ENCODE measurements at regions not wholly inside any gene's neighbourhood (a gene's known extent, or its start where the extent isn't known, plus 50 kb on each side); places are given as distances from the start of the nearest gene placed in this dataset.
A peak's percentile ranks its signal among the peaks of the same experiment; 100 is the strongest.

DNA sequence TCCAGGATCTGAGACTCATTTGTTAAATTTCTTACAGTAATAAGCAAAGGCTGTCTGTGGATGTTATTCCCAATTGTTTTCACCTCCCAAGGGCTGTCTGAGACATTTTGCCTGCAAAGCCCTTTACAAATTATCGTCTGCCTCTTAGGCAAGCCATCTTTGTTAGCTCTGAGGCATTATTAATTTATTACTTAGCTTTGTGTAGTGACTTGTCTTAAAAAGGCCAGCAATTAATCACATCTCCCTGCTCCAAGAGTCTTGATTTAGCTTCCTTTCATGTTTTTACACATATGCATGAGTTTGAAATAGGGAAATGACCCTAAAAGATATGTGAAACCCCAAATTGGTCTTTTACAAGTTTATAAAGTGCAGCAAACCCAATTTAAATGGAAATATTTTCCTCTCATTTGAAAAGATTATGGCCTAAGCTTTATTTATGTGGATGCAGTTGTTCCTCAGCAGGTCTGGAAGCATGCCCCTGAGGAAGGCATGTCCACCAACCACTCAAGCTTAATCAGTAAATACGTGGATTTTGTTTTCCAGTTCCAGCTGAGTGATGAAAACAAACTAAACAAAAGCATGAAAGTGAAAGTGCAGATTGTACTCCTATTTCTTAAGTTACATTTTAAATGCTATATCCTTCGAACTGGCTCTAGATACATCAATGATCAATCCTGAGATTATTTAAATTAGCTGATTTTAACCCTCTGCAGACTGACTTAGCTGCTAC is 173.6 kb upstream of the LNX1 start:
- TF ChIP-seq, protein P1, sequence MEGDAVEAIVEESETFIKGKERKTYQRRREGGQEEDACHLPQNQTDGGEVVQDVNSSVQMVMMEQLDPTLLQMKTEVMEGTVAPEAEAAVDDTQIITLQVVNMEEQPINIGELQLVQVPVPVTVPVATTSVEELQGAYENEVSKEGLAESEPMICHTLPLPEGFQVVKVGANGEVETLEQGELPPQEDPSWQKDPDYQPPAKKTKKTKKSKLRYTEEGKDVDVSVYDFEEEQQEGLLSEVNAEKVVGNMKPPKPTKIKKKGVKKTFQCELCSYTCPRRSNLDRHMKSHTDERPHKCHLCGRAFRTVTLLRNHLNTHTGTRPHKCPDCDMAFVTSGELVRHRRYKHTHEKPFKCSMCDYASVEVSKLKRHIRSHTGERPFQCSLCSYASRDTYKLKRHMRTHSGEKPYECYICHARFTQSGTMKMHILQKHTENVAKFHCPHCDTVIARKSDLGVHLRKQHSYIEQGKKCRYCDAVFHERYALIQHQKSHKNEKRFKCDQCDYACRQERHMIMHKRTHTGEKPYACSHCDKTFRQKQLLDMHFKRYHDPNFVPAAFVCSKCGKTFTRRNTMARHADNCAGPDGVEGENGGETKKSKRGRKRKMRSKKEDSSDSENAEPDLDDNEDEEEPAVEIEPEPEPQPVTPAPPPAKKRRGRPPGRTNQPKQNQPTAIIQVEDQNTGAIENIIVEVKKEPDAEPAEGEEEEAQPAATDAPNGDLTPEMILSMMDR (IDR thresholded peaks at IDR 0.05), result no peak
- peak overlapping the region; percentile 1 for H3K4me3 ChIP-seq
- DNase-seq (ENCODE audit: low spot score), result no peak
- H3K27ac ChIP-seq, result peak overlapping the region in 1 of 2 donors; percentile 63

DNA sequence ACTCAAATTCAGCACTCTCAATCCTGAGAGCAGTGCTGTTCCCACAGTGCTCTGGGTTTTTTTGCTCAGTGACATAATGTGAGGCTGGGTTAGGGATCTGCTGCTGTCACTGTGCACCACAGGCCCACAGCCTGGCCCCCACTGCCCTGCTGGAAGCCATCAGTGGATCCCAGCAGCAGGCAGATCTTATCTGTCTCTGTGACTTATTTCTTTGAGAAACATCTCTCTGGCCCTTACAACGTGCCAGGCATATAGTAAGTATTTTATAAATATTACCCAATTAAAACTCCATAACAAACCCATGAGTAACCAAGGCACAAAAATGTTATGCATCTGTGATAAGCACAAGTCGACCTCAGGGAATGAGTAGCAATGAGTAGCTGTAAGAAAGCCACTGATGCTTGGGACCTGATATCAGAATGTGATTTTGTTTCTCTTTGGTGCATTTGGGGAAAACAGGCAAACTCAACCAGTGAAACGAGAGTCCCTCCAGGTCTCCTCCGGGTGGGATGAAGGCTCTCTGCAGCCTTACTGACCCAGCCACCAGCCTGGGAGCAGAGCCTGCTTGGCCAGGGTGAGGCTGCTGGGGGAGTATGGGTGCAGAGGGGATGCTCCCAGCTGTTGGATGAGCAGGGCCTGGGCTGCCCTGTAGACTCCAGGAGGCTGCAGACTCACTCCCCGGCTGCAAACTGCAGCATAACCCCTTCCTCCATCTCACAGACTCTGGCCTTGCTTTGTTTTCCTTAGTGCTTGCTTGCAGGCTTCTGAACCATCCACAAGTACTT is 172.7 kb upstream of the LNX1 start:
- DNase-seq (ENCODE audit: low spot score), result no peak
- Histone ChIP-seq H3K27ac (peak overlapping the region in 1 of 2 donors; percentile 63), H3K4me3 (no peak overlapping the region)
- TF ChIP-seq, protein P1 (IDR thresholded peaks at IDR 0.05), result no peak

DNA sequence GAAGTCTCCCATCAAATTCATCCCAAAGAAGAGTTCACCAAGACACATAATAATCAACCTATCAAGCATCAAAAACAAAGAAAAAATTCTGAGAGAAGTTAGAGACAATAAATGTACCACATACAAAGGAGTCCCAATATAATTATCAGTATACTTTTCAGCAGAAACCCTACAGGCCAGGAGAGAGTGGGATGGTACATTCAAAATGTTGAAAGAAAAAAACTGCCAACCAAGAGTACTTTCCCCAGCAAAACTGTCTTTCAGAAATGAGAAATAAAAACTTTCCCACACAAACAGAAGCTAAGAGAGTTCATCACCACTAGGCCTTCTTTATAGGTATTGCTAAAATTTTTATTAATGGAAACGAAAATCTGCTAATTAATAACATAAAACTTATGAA is 164.4 kb upstream of the LNX1 start:
- H3K27ac ChIP-seq, result no peak overlapping the region
- TF ChIP-seq, protein P1 (IDR thresholded peaks at IDR 0.05), result no peak
- DNase-seq (ENCODE audit: low spot score), result no peak
- H3K4me3 ChIP-seq, result no peak overlapping the region

DNA sequence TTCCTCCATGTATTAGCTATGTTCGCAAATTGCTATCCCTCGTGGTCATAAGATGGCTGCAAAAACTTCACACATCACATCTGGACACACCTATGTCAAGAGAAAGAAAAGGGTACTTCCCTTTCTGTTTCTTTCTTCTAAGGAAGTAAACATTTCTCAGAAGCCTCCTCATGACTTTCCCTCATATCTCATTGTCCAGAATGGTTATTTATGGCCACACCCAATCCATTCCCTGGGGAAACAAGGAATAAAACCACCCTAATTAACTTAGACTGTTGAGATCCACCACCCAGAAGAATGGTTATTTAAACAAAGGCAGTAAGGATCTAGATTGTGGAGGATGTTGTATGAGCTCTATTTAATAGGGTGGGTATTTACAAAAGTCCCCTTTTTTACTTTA is 160.8 kb upstream of the LNX1 start:
- TF ChIP-seq, protein P1 (IDR thresholded peaks at IDR 0.05), result no peak
- Histone ChIP-seq H3K27ac (no peak overlapping the region), H3K4me3 (no peak overlapping the region)
- no peak for DNase-seq (ENCODE audit: low spot score)

DNA sequence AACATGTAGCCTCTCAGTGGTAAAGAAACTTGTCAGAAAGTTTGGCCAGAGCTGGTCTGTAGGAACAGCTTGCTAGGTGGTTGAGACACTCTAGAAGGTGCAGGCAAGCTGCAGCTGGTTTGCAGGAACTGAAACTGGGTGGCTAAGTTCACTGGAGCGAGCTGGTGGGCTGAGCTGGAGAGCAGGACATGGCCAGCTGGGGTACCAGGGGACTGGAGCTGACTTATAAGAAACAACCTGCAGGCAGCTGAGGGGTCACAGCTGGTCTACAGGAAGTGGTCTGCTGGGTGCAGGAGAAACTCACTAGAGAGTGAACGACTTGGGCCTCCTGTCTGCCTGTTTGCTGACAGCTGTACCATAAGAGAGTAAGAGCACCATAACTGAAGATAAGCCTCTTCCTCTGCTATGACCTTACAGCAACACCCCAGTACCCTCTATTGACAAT is 157.1 kb upstream of the LNX1 start:
- TF ChIP-seq, protein P1 (IDR thresholded peaks at IDR 0.05), result no peak
- no peak for DNase-seq (ENCODE audit: low spot score)

DNA sequence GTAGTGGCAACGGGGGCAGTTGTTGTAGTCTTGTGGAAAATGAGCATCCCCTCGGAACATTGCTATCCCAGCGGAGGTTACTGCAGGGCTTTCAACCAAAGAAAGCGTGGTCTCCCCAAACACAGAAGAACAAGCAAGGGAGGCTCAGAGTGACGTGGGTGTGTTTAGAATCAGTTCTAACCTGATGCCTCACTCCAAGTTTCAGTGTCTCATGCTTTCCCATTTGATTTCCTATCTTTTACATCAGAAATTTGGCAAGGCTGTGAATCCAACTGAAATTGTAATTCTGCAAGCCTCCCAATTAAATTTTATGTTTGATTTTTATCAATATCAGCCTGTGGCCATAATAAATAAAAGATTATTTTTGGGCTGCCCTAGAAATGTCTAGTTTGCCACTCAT is 156.1 kb upstream of the LNX1 start:
- TF ChIP-seq, protein P1 (IDR thresholded peaks at IDR 0.05), result no peak
- DNase-seq (ENCODE audit: low spot score), result no peak
- Histone ChIP-seq H3K27ac (no peak overlapping the region), H3K4me3 (no peak overlapping the region)

More for the DNA sequence above, 157.1 kb upstream of the LNX1 start:
- Histone ChIP-seq H3K4me3 (no peak overlapping the region), H3K27ac (no peak overlapping the region)
